ENCODE measurements at regions not wholly inside any gene's neighbourhood (a gene's known extent, or its start where the extent isn't known, plus 50 kb on each side); places are given as distances from the start of the nearest gene placed in this dataset.

- TF ChIP-seq TARDBP (IDR thresholded peaks at IDR 0.05) (no peak), FOXA1 (IDR thresholded peaks at IDR 0.05) (no peak), SP1 (IDR thresholded peaks at IDR 0.05) (no peak), FOXK2 (IDR thresholded peaks at IDR 0.05) (no peak), ZNF384 (IDR thresholded peaks at IDR 0.05) (no peak), SUZ12 (IDR thresholded peaks at IDR 0.05) (no peak), FOXM1 (IDR thresholded peaks at IDR 0.05; ENCODE audit: borderline replicate concordance) (no peak), LEF1 (IDR thresholded peaks at IDR 0.05; ENCODE audit: borderline replicate concordance) (no peak), NFRKB (IDR thresholded peaks at IDR 0.05) (no peak), BHLHE40 (IDR thresholded peaks at IDR 0.05; ENCODE audit: borderline replicate concordance) (no peak), ARNT (IDR thresholded peaks at IDR 0.05) (no peak)
These were observed 129.2 kb upstream of the TNPO1 start for GRCh38 chr5:72687288-72687687.

All from HEK293T (cell line).